HepG2 (cell line): ENCODE measurements at regions not wholly inside any gene's neighbourhood (a gene's known extent, or its start where the extent isn't known, plus 50 kb on each side); places are given as distances from the start of the nearest gene placed in this dataset.

ENCODE experiments used
- ATAC-seq: fragments of 200-7000 bp; cut with Tn5 transposase; 3 replicates; pipeline ENCODE4 v1.9.1; 2020; ENCODE audit warnings: mild to moderate bottlenecking, moderate library complexity
- BruUV-seq: library from RNA; stranded (reverse); fragments of 400-500 nt; replicated peaks from 2 replicates; lab custom pipeline; 2021; lab: Mats Ljungman, UMichigan
- CTCF ChIA-PET: fragments of 300-600 bp; formaldehyde crosslinking; extraction: SDS; loops from one replicate; lab custom pipeline; 2021; ENCODE audit warnings: low total read pairs, inconsistent platforms, low intra/inter-chr PET ratio; lab: Yijun Ruan, JAX
- POLR2A ChIA-PET: fragments of 350-600 bp; sonication (Branson Sonifier 250); formaldehyde crosslinking; loops from one replicate; lab custom pipeline; 2020; ENCODE audit warnings: antibody characterized with exemption, inconsistent platforms; lab: Yijun Ruan, JAX
- DNase-seq: peaks from one replicate; pipeline ENCODE4 v3.0.0-alpha.2; 2015; ENCODE audit warnings: low spot score
- FAIRE-seq: peaks from 3 replicates; lab custom pipeline; 2011; peaks lifted over from hg19 to GRCh38; lab: Jason Lieb, UNC
- H2AFZ ChIP-seq: one replicate; pipeline ENCODE4 v1.6.1; 2011; ENCODE audit warnings: low read length, inconsistent platforms
- H3K27ac ChIP-seq: fragments of 300-600 bp; 3 replicates; pipeline ENCODE4 v1.8.0; 2011; ENCODE audit warnings: mixed run types, mild to moderate bottlenecking, mixed read lengths, low read length, inconsistent platforms; ENCODE audit not compliant: insufficient read depth; ENCODE audit errors: extremely low read length
- H3K27me3 ChIP-seq, 2 experiments: fragments of 200-600 bp in 1 of 2; 2 replicates in 1 of 2; 3 replicates in 1 of 2; pipeline versions ENCODE4 v1.6.0 to v1.8.0; 2011; ENCODE audit warnings: low read length in 2 of 2, mild to moderate bottlenecking in 2 of 2, moderate library complexity in 2 of 2, inconsistent platforms in 1 of 2; ENCODE audit not compliant: insufficient read depth in 2 of 2, control insufficient read depth in 1 of 2
- H3K36me3 ChIP-seq, 2 experiments: fragments of 200-600 bp in 1 of 2; replicated peaks in 1 of 2; 2 replicates in 1 of 2; 3 replicates in 1 of 2; pipeline versions ENCODE4 v1.5.1 to v1.8.0; 2011; ENCODE audit warnings: low read length in 2 of 2, inconsistent platforms in 1 of 2; ENCODE audit not compliant: insufficient read depth in 2 of 2, control insufficient read depth in 1 of 2
- H3K4me1 ChIP-seq: 2 replicates; pipeline ENCODE4 v1.5.1; 2012; ENCODE audit warnings: low read length, inconsistent platforms; ENCODE audit not compliant: insufficient read depth
- H3K4me2 ChIP-seq: 2 replicates; pipeline ENCODE4 v1.6.0; 2011; ENCODE audit warnings: low read depth, low read length, inconsistent platforms
- H3K4me3 ChIP-seq, 3 experiments: fragments of 200-600 bp in 1 of 3; sonication (generic), shearing (Covaris generic) in 1 of 3; replicated peaks in 1 of 3; 2 replicates each; pipeline ENCODE4 v1.5.1; 2011 to 2016; ENCODE audit warnings: low read length in 3 of 3, inconsistent platforms in 2 of 3, low read depth in 2 of 3, mild to moderate bottlenecking in 2 of 3, control low read depth in 1 of 3, mixed read lengths in 1 of 3; ENCODE audit not compliant: insufficient read depth in 1 of 3
- H3K79me2 ChIP-seq: one replicate; pipeline ENCODE4 v1.6.1; 2011; ENCODE audit warnings: low read length, inconsistent platforms; ENCODE audit not compliant: insufficient read depth
- H3K9ac ChIP-seq: 2 replicates; pipeline ENCODE4 v1.6.0; 2011; ENCODE audit warnings: mild to moderate bottlenecking, low read depth, low read length, inconsistent platforms; ENCODE audit not compliant: insufficient read depth
- H3K9me3 ChIP-seq: 2 replicates; pipeline ENCODE4 v1.5.1; 2012; ENCODE audit warnings: mild to moderate bottlenecking, low read length
- H4K20me1 ChIP-seq: 2 replicates; pipeline ENCODE4 v1.6.0; 2011; ENCODE audit warnings: inconsistent platforms, mild to moderate bottlenecking, low read length, moderate library complexity; ENCODE audit not compliant: insufficient read depth
- NFE2 ChIP-seq: sonication (generic); formaldehyde crosslinking; IDR thresholded peaks from 2 replicates; pipeline ENCODE4 v1.4.0; 2020; ENCODE audit warnings: missing genetic modification reagents
- PHF21A ChIP-seq: sonication (generic); formaldehyde crosslinking; IDR thresholded peaks from 2 replicates; pipeline ENCODE4 v1.5.0; 2020; ENCODE audit warnings: mild to moderate bottlenecking, missing genetic modification reagents
- TBL1XR1 ChIP-seq: fragments of 150-350 bp; IDR thresholded peaks from 2 replicates; pipeline ENCODE4 v1.6.1; 2014; ENCODE audit warnings: borderline replicate concordance, low read length; ENCODE audit not compliant: partially characterized antibody
- WGBS: methylation state at CpG from one replicate; pipeline ENCODE4 v1.1.6; 2017; ENCODE audit warnings: low lambda C conversion rate; 5-methylcytosine and 5-hydroxymethylcytosine counted together
- in situ Hi-C: cut with HindIII; loops from 2 replicates; pipeline ENCODE4 v1.10.0; 2017; ENCODE audit warnings: low pct_unique_long_range_greater_than_20kb; ENCODE audit not compliant: extremely low pct_ligation_motif_present
- intact Hi-C: fragments of 100-400 bp; cut with micrococcal nuclease; formaldehyde crosslinking; loops from one replicate; pipeline ENCODE4 v1.10.0; 2022; ENCODE audit not compliant: unreplicated experiment
- TF ChIP-seq, protein P1 (sequence below): sonication (generic); formaldehyde crosslinking; IDR thresholded peaks from 2 replicates; pipeline ENCODE4 v1.5.0; 2020; ENCODE audit warnings: missing genetic modification reagents, mild to moderate bottlenecking, borderline replicate concordance
- TF ChIP-seq, protein P2 (sequence below): sonication (generic); formaldehyde crosslinking; IDR thresholded peaks from 2 replicates; pipeline ENCODE4 v1.5.1; 2020; ENCODE audit warnings: missing genetic modification reagents, mild to moderate bottlenecking, borderline replicate concordance
- TF ChIP-seq, protein P3 (sequence below): sonication (generic); formaldehyde crosslinking; IDR thresholded peaks from 2 replicates; pipeline ENCODE4 v1.8.0; 2022; ENCODE audit warnings: mild to moderate bottlenecking, missing genetic modification reagents; ENCODE audit not compliant: insufficient replicate concordance

DNA sequence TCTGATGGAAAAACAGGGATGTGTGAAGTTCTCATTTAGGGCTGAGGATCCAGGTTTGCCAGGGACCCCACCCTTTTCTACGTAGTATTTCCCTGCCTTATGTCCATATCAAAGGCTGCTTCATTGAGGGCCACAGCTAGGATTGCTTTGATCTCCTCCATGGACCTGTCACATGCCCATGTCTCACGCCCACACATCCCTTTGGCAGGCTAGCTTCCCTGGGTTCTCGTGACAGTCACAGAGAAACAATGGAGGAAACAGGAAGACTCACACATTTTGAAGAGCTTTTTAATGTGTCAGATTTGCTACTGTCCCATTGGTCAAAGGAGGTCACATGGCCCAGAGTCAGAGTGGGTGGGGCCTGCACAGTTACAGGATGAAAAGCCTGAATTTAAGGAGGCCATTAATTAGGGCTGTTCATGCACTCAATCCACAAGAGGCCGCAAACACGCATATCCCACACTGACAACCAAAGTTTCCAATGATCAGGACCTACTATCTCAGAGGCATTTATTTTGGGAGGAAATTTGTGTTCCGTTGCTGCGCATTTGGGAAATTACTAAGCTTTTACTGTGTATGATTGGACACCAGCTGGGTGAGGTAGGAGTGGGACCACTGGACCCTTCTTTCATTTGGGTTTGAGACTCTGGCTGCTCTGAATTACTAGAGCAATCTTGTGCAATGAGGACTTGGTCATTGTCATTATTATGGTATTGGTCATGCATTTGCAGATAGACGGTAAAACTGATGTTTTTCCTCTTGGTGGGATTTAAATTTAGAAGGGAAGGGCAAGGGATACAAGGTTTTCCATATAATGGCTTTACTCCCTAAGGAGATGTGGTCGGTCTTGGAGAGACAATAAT lies 266.2 kb downstream of the KTN1 start:
- in situ Hi-C loops, result no loop called here
- DNase-seq (peak; percentile 10), FAIRE-seq (no peak)
- Histone ChIP-seq H3K27me3 (no peaks in the 10 kb centered on the region; a peak in 1 of 5 replicates), H3K27ac (no peak overlapping the region), H3K4me3 (no peak overlapping the region), H3K4me2 (no peak overlapping the region), H3K79me2 (no peaks in the 10 kb centered on the region)
- CTCF ChIA-PET, result no interaction called here
- intact Hi-C loops, result no loop called here
- WGBS, result 3% methylated on average over 8 of the region's 9 CpGs
- TF ChIP-seq NFE2 (CRISPR knock-in tag) (no peak), PHF21A (CRISPR knock-in tag) (no peak), TBL1XR1 (no peak)
- TF ChIP-seq, protein P1, sequence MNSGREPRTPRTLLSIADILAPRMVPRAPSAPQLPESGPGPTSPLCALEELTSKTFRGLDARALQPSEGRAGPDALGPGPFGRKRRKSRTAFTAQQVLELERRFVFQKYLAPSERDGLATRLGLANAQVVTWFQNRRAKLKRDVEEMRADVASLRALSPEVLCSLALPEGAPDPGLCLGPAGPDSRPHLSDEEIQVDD (CRISPR knock-in tag), result no peak
- TF ChIP-seq, protein P2, sequence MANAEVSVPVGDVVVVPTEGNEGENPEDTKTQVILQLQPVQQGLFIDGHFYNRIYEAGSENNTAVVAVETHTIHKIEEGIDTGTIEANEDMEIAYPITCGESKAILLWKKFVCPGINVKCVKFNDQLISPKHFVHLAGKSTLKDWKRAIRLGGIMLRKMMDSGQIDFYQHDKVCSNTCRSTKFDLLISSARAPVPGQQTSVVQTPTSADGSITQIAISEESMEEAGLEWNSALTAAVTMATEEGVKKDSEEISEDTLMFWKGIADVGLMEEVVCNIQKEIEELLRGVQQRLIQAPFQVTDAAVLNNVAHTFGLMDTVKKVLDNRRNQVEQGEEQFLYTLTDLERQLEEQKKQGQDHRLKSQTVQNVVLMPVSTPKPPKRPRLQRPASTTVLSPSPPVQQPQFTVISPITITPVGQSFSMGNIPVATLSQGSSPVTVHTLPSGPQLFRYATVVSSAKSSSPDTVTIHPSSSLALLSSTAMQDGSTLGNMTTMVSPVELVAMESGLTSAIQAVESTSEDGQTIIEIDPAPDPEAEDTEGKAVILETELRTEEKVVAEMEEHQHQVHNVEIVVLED, result no peak
- TF ChIP-seq, protein P3, sequence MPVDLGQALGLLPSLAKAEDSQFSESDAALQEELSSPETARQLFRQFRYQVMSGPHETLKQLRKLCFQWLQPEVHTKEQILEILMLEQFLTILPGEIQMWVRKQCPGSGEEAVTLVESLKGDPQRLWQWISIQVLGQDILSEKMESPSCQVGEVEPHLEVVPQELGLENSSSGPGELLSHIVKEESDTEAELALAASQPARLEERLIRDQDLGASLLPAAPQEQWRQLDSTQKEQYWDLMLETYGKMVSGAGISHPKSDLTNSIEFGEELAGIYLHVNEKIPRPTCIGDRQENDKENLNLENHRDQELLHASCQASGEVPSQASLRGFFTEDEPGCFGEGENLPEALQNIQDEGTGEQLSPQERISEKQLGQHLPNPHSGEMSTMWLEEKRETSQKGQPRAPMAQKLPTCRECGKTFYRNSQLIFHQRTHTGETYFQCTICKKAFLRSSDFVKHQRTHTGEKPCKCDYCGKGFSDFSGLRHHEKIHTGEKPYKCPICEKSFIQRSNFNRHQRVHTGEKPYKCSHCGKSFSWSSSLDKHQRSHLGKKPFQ (CRISPR knock-in tag), result no peak
- TF ChIP-seq, all 625 proteins: peak for 0
- H3K36me3 ChIP-seq, result no peaks in the 10 kb centered on the region
- no peak overlapping the region for H3K9ac ChIP-seq
- no TSS peak for BruUV-seq
- H3K9me3 ChIP-seq, result no peaks in the 10 kb centered on the region
- no peaks in the 10 kb centered on the region for H4K20me1 ChIP-seq
- ATAC-seq, result no peak
- POLR2A ChIA-PET, result no interaction called here
- H3K4me1 ChIP-seq, result no peaks in the 10 kb centered on the region
- H2AFZ ChIP-seq, result no peak overlapping the region
